HG03442 (cell line): ENCODE measurements at regions not wholly inside any gene's neighbourhood (a gene's known extent, or its start where the extent isn't known, plus 50 kb on each side); places are given as distances from the start of the nearest gene placed in this dataset.
"Not testable (repeated sequence)": the region's sequence is repeated elsewhere in the genome, so short reads cannot be mapped to it uniquely, and the experiment has no call there.

Experiments
- ATAC-seq: cut with Tn5 transposase; IDR thresholded peaks from one replicate; pipeline ENCODE4 v1.9.1; 2021; ENCODE audit warnings: mild to moderate bottlenecking, moderate library complexity; ENCODE audit not compliant: unreplicated experiment

- no peak for ATAC-seq
Observed at GRCh38 chr6:84847390-84848160, 83.2 kb upstream of the TBX18 start.

GRCh38 chr6:84842525-84843166 is 78.2 kb upstream of the TBX18 start:
- no peak for ATAC-seq

GRCh38 chr6:84837068-84837866 is 72.9 kb upstream of the TBX18 start:
- not testable (repeated sequence) for ATAC-seq

- peak; percentile 66 for ATAC-seq
Observed at GRCh38 chr6:84836366-84836765, 72.0 kb upstream of the TBX18 start.

GRCh38 chr6:84835340-84835739 is 70.9 kb upstream of the TBX18 start:
- no peak for ATAC-seq

- ATAC-seq = not testable (repeated sequence)
Observed at GRCh38 chr6:84831924-84832323, 67.5 kb upstream of the TBX18 start.

GRCh38 chr6:84825461-84825860 is 61.1 kb upstream of the TBX18 start:
- ATAC-seq = no peak

GRCh38 chr6:84821314-84821713 is 56.9 kb upstream of the TBX18 start:
- ATAC-seq = not testable (repeated sequence)

- ATAC-seq = no peak
Observed at GRCh38 chr6:84816741-84817140, 52.3 kb upstream of the TBX18 start.

- ATAC-seq = no peak
Observed at GRCh38 chr6:84815896-84816735, 51.7 kb upstream of the TBX18 start.
